Thymus (tissue), 11 donors: ENCODE measurements at regions not wholly inside any gene's neighbourhood (a gene's known extent, or its start where the extent isn't known, plus 50 kb on each side); places are given as distances from the start of the nearest gene placed in this dataset.

Source experiments
- DNase-seq, 9 donors: peaks; one replicate each; pipeline ENCODE4 v3.0.0-alpha.2; 2013; ENCODE audit warnings: low spot score in 9 of 9, low read depth in 6 of 9, missing footprints in 1 of 9
- H3K27ac ChIP-seq, 2 donors: one replicate each; pipeline ENCODE4 v1.5.1; 2013; ENCODE audit warnings: control low read depth in 1 of 2, low read depth in 1 of 2, low read length in 1 of 2, mild to moderate bottlenecking in 1 of 2, moderate library complexity in 1 of 2
- H3K27me3 ChIP-seq, 2 donors: one replicate each; pipeline ENCODE4 v1.5.1; 2013; ENCODE audit warnings: low read length in 1 of 2; ENCODE audit not compliant: control insufficient read depth in 2 of 2, insufficient read depth in 1 of 2
- H3K36me3 ChIP-seq, 2 donors: one replicate each; pipeline ENCODE4 v1.5.1; 2013; ENCODE audit warnings: low read length in 1 of 2, mild to moderate bottlenecking in 1 of 2, moderate library complexity in 1 of 2; ENCODE audit not compliant: control insufficient read depth in 2 of 2, insufficient read depth in 2 of 2
- H3K4me1 ChIP-seq, 2 donors: one replicate each; pipeline ENCODE4 v1.5.1; 2013; ENCODE audit warnings: low read length in 2 of 2; ENCODE audit not compliant: control insufficient read depth in 2 of 2, insufficient read depth in 2 of 2
- H3K4me3 ChIP-seq, 2 donors: one replicate each; pipeline ENCODE4 v1.5.1; 2013; ENCODE audit warnings: low read length in 2 of 2, control low read depth in 1 of 2, mild to moderate bottlenecking in 1 of 2
- H3K9me3 ChIP-seq, 2 donors: one replicate each; pipeline ENCODE4 v1.5.1; 2013; ENCODE audit warnings: low read length in 1 of 2, mild to moderate bottlenecking in 1 of 2; ENCODE audit not compliant: control insufficient read depth in 2 of 2, insufficient read depth in 1 of 2
- WGBS: extraction: QIAGEN DNeasy Blood & Tissue Kit; methylation state at CpG from one replicate; pipeline ENCODE4 v1.1.7; 2013; 5-methylcytosine and 5-hydroxymethylcytosine counted together
- donor health status: healthy.

GRCh38 chr13:110065780-110066179, 241.2 kb downstream of the COL4A1 start:
- DNase-seq: no peak
- H3K27me3 ChIP-seq: no peaks in the 10 kb centered on the region
- no peak overlapping the region for H3K27ac ChIP-seq
- 97% methylated on average over 9 of the region's 9 CpGs for WGBS
- H3K36me3 ChIP-seq: no peaks in the 10 kb centered on the region
- no peaks in the 10 kb centered on the region for H3K4me1 ChIP-seq
- no peaks in the 10 kb centered on the region for H3K9me3 ChIP-seq
- no peak overlapping the region for H3K4me3 ChIP-seq

GRCh38 chr13:110063490-110064421, 243.2 kb downstream of the COL4A1 start:
- 94% methylated on average over 9 of the region's 9 CpGs for WGBS
- H3K9me3 ChIP-seq: no peaks in the 10 kb centered on the region
- no peaks in the 10 kb centered on the region for H3K27me3 ChIP-seq
- H3K4me3 ChIP-seq: no peak overlapping the region
- H3K36me3 ChIP-seq: no peaks in the 10 kb centered on the region
- no peaks in the 10 kb centered on the region for H3K4me1 ChIP-seq
- H3K27ac ChIP-seq: no peak overlapping the region
- DNase-seq: no peak

GRCh38 chr13:110062777-110063442, 244.0 kb downstream of the COL4A1 start:
- WGBS: 95% methylated on average over 19 of the region's 19 CpGs
- H3K4me1 ChIP-seq: no peaks in the 10 kb centered on the region
- no peak overlapping the region for H3K4me3 ChIP-seq
- H3K9me3 ChIP-seq: no peaks in the 10 kb centered on the region
- no peak for DNase-seq
- H3K36me3 ChIP-seq: no peaks in the 10 kb centered on the region
- H3K27ac ChIP-seq: no peak overlapping the region
- H3K27me3 ChIP-seq: no peaks in the 10 kb centered on the region

- H3K4me3 ChIP-seq: no peak overlapping the region
- no peaks in the 10 kb centered on the region for H3K9me3 ChIP-seq
- 85% methylated on average over 10 of the region's 10 CpGs for WGBS
- no peaks in the 10 kb centered on the region for H3K36me3 ChIP-seq
- no peak overlapping the region for H3K27ac ChIP-seq
- DNase-seq: no peak
- H3K4me1 ChIP-seq: no peaks in the 10 kb centered on the region
- no peaks in the 10 kb centered on the region for H3K27me3 ChIP-seq
Observed at GRCh38 chr13:110062077-110062776, 244.7 kb downstream of the COL4A1 start.

GRCh38 chr13:110061270-110061669, 245.7 kb downstream of the COL4A1 start:
- Histone ChIP-seq H3K27ac (no peak overlapping the region), H3K4me3 (no peak overlapping the region), H3K27me3 (no peaks in the 10 kb centered on the region), H3K9me3 (no peaks in the 10 kb centered on the region), H3K36me3 (no peaks in the 10 kb centered on the region), H3K4me1 (no peaks in the 10 kb centered on the region)
- DNase-seq: no peak
- WGBS: 97% methylated on average over 4 of the region's 4 CpGs

- H3K27me3 ChIP-seq: no peaks in the 10 kb centered on the region
- no peaks in the 10 kb centered on the region for H3K36me3 ChIP-seq
- no peak overlapping the region for H3K4me3 ChIP-seq
- H3K27ac ChIP-seq: no peak overlapping the region
- no peak for DNase-seq
- H3K4me1 ChIP-seq: peaks cover 0 to 5% of the 10 kb centered on the region in 2 donors
- no peaks in the 10 kb centered on the region for H3K9me3 ChIP-seq
- WGBS: 92% methylated on average over 9 of the region's 9 CpGs
Observed at GRCh38 chr13:110057052-110057451, 249.9 kb downstream of the COL4A1 start.

GRCh38 chr13:110056640-110057039, 250.3 kb downstream of the COL4A1 start:
- Histone ChIP-seq H3K27ac (no peak overlapping the region), H3K9me3 (no peaks in the 10 kb centered on the region), H3K4me3 (no peak overlapping the region), H3K27me3 (no peaks in the 10 kb centered on the region), H3K36me3 (no peaks in the 10 kb centered on the region), H3K4me1 (peaks cover 0 to 5% of the 10 kb centered on the region in 2 donors)
- 92% methylated on average over 5 of the region's 5 CpGs for WGBS
- DNase-seq: no peak

GRCh38 chr13:110055089-110055488, 251.9 kb downstream of the COL4A1 start:
- no peak overlapping the region for H3K4me3 ChIP-seq
- peaks cover 0 to 5% of the 10 kb centered on the region in 2 donors for H3K4me1 ChIP-seq
- H3K9me3 ChIP-seq: no peaks in the 10 kb centered on the region
- DNase-seq: peak in 3 of 9 donors; percentile 3 to 58 (median 15)
- H3K36me3 ChIP-seq: no peaks in the 10 kb centered on the region
- no peaks in the 10 kb centered on the region for H3K27me3 ChIP-seq
- H3K27ac ChIP-seq: no peak overlapping the region
- WGBS: 21% methylated on average over 3 of the region's 3 CpGs

- Histone ChIP-seq H3K4me1 (peaks cover 0 to 5% of the 10 kb centered on the region in 2 donors), H3K27me3 (no peaks in the 10 kb centered on the region), H3K27ac (no peak overlapping the region), H3K9me3 (no peaks in the 10 kb centered on the region), H3K4me3 (no peak overlapping the region), H3K36me3 (no peaks in the 10 kb centered on the region)
- no peak for DNase-seq
- WGBS: 97% methylated on average over 13 of the region's 13 CpGs
Observed at GRCh38 chr13:110054041-110054440, 252.9 kb downstream of the COL4A1 start.
